Endothelial cell of hepatic sinusoid (primary cell): ENCODE measurements at regions not wholly inside any gene's neighbourhood (a gene's known extent, or its start where the extent isn't known, plus 50 kb on each side); places are given as distances from the start of the nearest gene placed in this dataset.

Experiments used
- in situ Hi-C: cut with HindIII; loops from 2 replicates; pipeline ENCODE4 v1.10.0; 2017; ENCODE audit warnings: low sequenced_read_pairs

DNA sequence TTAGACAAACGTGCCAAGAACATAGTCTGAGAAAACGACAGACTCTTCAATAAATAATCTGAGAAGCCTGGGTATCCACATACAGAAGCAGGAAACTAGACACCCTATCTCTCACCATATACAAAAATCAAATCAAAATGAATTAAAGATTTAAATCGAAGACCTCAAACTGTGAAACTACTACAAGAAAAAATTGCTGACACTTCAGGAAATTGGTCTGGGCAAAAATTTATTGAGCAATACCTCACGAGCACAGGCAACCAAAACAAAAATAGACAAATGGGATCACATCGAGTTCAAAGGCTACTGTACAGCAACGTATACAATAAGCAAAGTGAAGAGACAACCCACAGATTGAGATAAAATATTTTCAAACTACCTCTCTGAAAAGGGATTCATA is 292.8 kb upstream of the RGS18 start:
- in situ Hi-C loops, result no loop called here

DNA sequence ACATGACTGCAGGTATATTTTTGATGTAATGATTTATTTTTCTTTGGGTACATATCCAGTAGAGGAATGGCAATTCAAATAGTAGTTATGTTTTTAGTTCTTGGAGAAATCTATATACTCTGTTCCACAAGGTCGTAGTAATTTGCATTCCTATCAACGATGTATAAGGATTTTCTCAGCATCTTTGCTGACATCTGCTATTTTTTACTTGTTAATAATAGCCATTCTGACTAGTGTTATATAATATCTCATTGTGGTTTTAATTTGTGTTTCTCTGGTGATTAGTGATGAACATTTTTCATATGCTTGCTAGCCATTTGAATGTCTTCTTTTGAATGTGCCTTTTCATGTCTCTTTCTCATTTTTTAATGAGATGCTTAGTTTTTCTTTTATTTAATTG is 292.1 kb upstream of the RGS18 start:
- in situ Hi-C loops, result no loop called here

DNA sequence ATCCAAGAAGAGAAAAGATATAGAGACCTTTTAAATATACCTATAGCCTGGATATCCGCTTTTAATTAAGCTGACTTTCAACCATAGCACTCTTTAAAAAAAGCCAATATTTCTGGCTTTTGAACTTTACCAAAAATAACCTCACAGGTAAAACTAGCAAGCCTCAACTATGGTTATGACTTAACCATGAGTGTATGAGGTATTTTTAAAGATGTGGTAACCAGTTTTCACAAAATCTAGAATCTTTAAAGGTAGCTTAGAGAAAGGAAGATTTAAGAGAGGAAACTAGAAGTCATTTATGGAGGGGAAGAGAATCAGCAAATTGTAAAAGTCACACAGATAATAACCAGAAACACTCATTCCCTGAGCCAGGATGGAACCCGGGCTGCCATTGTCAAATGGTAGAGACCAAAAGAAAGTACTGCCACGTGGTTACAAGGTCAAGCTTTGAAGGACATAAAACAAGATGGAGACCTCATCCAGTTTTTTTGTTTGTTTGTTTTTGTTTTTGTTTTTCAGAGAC is 288.4 kb upstream of the RGS18 start:
- in situ Hi-C loops, result no loop called here

DNA sequence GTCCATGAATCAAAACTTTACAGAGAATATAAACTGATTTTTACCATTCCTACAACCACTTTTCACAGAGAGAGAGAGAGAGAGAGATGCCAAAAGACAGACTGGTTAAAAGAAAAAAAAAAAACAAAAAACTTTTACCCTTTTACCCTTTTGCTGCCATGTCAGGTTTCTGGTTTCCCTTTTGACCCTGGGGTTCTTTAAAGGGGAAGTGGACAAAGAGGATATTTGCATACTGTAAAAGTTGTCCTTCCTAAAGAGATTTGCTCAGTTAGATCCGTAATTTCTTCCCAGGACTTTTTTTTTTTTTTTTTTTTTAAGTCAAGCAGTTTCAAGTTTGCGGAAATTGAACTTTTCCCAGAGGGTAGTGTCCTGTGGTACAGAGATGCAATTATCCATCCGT is 287.8 kb upstream of the RGS18 start:
- in situ Hi-C loops, result no loop called here

DNA sequence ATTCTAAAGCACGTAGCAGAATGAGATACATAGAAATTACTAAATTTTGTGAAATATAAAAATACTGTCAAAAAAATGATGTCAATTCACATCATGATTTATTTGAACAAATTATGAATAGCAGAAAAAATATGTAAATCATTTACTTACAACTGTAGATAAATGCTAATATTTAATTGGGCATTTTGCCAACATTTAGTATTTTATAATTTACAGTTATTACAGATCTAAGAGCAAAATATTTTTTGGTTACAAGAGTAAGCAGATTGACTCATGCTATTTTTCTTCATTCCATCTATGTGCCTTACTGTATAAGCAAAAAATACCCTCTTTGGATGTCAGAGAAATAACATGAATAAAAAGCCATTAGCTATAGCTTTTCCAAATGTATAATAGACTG is 282.3 kb upstream of the RGS18 start:
- in situ Hi-C loops, result no loop called here

DNA sequence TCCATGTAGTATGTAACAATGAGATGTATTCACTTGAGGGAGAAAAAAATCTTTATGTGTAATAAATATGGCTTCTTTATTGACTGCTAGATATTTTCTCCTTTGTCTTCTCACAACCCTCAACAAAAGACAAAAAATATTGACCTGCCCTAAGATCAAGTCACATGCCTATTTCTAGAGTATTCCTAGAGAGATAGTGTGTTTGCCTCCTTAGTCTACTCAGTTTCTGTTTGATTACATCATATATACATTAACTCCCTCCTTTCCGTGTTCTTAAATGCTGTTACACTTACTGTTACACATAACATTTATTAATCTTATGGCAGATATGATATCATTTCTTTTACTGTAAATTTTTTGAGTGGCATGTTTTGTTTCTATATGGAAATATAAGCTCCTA is 281.6 kb upstream of the RGS18 start:
- in situ Hi-C loops, result no loop called here

DNA sequence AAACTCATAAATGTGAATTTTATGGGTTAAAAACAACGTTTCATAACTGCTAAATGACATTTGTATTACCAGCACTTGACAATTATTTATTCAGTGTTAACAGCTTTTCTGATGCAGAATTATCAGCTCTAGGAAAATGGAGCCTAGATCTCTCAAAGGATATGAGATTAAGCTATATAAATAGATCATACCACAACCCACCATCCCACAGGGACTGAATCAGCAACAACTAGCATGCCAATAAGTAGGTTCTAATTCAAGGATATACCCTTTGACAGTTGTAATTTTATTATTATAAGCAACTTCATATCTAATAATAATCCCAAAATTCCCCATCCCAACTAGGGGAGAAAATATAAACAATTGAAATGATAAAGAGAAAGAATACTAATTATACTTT is 275.4 kb upstream of the RGS18 start:
- in situ Hi-C loops, result no loop called here

DNA sequence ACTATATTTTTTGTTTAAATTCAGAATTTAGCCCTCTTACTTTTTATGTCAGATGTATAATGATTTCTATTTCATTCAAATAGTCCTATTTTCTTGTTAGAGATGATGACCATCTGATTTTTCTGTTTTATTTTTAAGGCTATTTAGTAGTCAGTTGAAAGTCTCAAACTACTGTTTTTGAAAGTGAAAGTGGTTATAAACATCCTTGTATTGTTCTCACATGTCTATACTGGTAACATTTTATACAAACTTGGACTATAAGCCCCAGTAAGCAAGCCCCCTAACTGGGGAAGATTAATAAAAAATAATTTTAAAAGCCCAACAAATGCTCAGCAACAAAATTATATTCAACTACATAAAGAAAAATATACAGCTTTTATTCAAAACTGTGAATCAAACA is 271.3 kb upstream of the RGS18 start:
- in situ Hi-C loops, result no loop called here

DNA sequence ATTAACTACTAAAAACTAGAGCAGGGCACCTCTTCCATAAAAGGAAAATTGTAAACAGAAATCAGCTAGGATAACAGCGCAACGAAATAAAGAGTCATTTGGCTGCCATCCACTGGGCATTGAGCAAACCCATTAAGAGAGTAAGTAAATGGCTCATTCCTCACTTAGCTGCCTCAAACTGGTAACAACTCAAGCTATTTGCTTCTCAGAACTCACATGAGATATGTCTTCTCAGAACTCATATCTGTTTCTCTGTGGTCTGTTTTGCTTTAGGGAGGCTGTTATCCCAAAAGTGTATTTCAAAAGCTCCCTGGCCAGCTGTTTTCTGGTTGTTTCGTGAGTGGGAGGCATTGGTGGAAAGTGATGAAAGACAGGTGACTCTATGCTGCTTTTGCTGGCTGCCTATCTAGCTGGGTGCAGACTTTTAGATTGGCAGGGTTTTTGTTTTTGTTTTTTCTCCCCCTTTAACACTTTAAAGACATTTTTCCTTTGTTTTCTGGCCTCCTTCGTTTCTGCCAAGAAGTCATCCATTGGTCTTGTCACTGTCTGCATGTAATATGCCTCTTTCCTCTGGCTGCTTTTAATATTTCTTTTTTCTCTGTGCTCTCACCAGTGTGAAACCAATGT is 269.2 kb upstream of the RGS18 start:
- in situ Hi-C loops, result no loop called here

DNA sequence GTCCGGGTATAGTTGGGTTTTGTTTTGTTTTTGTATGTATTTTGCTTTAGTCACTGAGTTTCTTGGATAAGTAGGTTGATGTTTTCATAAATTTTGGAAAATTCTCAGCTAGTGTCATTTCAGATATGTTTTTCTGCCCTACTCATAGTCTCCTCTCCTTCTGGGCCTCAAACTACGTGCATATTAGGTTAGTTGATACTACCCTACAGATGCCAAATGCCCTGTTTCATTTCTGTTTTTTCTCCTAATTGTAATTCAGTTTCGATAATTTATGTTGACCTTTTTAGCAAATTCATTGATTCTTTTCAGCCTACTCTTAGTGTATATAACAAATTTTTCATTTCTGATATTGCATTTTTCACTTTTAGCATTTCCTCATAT is 268.6 kb upstream of the RGS18 start:
- in situ Hi-C loops, result no loop called here

DNA sequence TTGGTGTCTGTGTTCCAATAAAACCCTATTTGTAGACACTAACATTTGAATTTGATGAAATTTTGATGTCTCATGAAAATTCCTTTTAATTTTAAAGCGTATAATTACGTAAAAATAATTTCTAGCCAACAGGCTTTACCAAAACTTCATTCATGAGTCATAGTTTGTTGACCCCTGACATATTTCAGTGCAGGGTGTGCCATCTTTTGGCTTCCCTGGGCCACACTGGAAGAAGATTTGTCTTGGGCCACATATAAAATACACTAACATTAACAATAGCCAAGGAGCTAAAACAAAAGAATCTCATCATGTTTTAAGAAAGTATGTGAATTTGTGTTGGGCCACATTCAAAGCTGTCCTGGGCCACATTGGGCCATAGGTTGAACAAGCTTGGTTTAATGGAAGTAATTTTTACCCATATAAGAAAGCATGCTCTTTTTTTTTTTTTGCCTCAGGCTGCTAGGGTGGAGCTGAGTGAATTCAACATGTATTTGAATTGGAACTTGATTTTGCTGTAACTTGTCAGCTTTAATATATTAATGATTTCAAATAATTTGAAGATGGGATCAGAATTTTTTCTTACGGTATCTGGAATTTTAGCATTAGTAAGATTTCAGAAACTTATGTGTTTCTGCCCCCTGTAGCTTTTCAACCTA is 267.7 kb upstream of the RGS18 start:
- in situ Hi-C loops, result no loop called here

DNA sequence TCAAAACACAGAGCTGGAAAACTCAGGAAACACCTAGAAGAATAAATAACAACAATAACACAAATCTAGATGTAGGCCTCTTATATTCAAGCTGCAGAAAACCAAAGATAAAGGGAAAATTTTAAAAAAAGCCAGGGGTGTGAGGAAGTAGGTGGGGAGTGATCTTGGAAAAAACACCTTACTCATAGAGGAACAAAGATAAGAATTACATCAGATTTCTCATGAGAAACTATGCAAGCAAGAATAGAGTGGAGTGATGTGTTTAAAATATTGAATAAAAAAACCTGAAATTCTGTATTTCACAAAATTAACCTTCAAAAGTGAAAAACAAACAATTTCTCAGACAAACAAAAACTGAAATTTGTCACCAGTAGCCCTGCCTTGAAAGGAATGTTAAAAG is 265.5 kb upstream of the RGS18 start:
- in situ Hi-C loops, result no loop called here

DNA sequence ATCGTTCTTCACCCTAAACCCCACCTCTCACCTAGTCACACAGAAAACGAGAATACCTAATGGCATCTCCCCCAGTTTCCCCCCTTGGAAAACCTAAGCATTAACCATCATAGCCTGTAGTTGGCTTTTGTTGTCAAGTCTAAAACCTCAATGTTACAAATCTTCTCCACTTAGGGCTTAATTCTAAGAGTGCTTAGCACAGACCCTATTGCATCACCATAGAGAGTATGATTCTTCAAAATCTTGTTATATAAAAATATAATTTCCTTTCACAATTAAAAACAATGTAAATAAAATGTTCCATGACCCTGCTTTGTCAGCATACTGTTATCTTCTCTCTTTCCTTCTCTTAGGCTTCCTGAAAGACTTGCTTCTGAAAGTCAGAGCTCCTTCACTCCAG is 263.2 kb upstream of the RGS18 start:
- in situ Hi-C loops, result no loop called here

DNA sequence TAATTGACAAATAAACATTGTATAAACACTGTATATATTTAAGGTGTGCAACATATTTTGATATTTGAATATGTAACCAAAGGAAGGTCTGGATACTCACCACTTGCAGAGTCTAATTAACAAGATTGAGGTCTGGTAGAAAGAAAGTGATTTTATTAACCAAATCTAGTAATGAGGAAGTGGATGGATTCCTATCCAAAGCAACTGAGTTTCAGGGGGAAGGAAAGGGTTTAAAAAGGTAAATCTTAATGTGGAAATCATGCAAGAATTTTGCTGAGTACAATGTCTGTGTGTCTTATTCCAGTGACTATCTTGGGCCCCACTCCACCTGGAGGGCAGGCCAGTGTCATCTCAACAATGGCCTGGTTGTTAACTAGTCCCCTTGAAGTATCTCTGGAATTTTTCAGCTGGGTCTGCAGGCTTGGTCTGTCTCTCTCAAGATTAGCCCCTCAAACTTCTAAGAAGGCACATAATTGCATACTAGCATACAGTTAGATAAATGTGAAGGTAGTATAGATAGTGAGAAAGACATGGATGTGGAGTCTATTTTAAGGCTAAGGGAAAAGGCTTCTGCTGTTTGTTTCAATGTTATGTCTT is 262.7 kb upstream of the RGS18 start:
- in situ Hi-C loops, result no loop called here

DNA sequence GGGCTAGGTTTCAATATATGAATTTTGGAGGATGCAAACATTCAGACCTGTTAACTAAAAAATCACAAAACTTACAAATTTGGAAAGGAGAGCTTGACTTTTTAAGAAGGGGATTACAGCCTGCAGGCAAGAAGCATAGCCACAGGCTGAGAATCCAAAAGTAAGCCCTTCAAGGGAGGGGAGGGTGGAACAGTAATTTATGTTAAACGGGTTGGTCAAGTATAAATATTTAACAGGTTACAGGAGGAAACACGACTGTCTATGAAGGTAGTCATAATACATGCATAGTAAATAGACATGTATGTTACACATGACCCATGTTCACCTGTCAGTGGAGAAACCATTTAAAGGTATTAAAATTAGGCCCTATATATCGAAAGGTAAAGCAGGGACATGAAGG is 261.1 kb upstream of the RGS18 start:
- in situ Hi-C loops, result no loop called here

DNA sequence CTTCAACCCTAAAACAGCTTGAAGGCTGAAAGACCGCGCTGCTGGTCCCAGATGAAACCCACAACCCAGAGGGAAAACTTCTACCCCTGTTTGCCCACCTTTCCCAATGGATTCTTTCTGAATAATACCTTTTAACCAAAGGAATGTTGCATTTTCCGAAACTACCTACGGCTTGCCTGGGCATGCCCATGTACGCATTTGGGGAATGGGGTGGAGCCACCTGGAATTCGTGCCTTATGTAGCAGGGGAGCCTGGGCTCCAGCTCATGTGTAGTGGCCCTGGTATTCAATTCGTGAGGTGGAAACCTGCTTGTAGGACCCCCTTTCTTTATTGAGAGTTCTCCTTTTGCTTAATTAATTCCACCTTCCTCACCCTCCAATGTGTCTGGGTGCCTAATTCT is 256.6 kb upstream of the RGS18 start:
- in situ Hi-C loops, result no loop called here

DNA sequence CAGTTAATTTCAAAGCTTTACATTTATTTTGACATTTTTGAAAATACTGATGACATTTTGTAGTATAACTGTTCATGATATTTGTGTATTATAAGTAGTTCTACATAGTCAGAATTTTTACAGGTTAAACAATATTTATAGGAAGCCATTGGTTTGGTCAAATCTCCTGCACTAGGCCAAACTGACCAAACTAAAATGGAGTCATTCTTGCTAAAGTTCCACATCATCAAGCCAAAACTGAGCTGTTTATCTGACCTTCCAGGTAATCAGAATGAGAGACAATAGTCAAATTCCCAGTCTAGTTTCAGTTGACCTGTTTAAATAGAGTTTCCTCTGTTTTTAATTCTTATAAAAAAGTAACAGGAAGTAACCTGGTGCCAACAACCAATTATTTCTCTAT is 253.3 kb upstream of the RGS18 start:
- in situ Hi-C loops, result no loop called here

DNA sequence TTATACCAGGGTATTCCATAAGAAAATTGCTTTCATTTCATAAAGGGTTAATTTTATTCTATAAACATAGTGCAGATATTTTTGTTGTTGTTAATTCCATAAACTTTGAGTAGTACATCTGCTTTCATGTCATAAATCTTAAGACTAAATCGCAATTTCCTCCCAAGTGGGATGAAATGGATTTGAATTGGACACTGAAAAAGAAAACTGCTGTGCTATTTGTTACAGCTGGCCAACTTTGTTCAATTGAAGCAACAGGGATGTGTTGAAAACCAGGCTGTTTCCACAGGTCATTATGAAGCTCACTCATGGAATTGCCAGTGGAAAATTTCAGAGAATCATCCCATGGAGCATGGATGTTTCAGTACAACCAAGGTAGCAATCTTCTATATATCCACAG is 252.5 kb upstream of the RGS18 start:
- in situ Hi-C loops, result no loop called here

DNA sequence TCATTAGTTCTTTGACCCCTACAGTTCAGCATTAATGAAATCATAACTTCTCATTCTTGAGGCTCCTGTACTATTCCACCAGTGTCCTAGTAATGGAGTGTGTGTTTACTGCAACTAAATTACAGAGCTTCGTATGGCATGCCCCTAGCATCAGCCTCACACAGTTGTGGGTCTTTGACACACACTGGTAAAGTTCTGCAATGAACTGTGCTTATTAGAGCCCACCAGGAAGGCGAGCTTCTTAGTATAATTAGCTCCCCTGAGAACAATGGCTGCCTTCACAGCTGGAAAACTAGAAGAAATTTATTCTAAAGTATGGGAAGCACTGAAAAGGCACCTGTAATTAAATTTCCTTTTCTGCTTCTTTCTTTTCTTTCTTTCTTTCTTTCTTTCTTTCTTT is 251.1 kb upstream of the RGS18 start:
- in situ Hi-C loops, result no loop called here

DNA sequence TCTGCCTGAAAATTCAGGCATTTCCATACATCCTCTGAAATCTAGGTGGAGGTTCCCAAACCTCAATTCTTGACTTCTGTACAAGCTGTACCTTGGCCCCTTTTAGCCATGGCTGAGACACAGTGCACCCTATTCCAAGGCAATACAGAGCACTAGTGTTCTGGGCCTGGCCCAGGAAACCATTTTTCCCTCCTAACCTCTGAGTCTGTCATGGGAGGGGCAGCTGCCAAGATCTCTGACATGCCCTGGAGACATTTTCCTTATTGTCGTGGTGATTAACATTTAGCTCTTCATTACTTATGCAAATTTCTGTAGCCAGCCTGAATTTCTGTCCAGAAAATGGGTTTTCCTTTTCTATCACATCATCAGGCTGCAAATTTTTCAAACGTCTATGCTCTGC is 248.0 kb upstream of the RGS18 start:
- in situ Hi-C loops, result no loop called here

DNA sequence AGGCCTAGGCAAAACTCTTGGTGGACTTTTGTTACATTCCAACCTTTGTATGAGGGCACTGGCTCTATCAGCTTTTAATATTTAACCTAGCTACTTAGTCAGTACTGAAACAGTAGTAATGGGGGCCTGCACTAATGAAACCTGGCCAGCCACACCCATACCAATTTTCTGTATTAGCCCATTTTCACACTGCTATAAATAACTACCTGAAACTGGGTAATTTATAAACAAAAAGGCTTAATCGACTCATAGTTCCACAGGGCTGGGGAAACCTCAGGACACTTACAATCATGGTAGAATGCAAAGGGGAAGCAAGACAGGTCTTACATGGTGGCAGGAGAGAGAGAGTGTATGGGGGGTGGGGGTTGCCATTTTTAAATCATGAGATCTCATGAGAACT is 245.7 kb upstream of the RGS18 start:
- in situ Hi-C loops, result no loop called here

DNA sequence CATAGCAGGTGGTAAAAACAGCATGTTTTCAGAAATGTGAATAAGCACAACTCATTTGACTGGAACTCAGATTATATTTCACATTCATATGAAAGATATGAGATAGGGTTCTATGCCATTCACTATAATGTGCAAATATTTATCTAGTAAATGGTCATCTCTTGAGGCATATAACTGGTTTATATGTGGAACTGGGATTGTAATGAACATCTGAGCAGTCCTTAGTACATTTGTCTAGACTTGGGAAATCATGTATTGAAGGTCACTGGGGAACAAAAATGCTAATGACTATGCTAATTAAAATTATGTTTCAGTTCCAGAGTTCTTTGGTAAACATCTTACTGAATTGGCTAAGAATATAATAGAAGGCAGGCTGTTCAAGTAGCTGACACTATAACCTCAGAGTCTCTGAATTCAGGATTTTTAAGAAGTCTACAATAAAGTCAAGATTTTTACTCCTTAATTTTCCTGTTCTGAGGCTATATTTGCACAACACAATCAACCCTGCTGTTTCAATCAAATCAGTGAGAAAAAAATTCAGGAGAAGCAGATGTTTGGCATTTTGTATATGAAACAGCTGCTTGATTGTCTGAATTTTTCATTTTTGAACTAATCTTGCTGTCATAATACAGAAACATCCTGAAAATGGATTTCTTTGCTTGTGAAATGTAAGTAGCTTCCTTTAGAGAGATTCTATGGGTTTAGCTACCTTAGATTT is 244.8 kb upstream of the RGS18 start:
- in situ Hi-C loops, result no loop called here
